HG03439 (cell line): ENCODE measurements at regions not wholly inside any gene's neighbourhood (a gene's known extent, or its start where the extent isn't known, plus 50 kb on each side); places are given as distances from the start of the nearest gene placed in this dataset.
"Not testable (repeated sequence)": the region's sequence is repeated elsewhere in the genome, so short reads cannot be mapped to it uniquely, and the experiment has no call there.

ENCODE experiments used
- ATAC-seq: cut with Tn5 transposase; IDR thresholded peaks from one replicate; pipeline ENCODE4 v1.9.1; 2021; ENCODE audit warnings: mild to moderate bottlenecking, moderate library complexity; ENCODE audit not compliant: unreplicated experiment

DNA sequence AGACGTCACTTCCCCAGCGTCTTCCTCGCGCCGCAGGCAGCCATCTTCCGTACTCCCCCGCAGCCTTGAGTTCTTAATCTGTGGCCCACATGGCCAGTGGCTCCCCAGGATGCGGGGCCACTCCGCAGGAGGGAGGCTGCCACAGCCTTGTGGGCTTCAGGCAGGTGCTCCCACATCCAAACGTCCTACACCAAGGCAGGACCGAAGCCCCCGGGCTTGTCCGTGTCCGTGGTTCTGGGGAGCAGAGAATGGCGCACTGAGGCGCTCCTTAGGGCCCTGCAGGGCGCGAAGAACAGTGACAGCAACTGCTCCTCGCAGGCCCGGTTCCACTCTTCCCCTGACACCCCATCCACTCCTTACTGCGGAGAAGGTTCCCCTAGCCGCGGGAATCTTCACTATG lies 755.8 kb downstream of the PRIM2 start:
- no peak for ATAC-seq

DNA sequence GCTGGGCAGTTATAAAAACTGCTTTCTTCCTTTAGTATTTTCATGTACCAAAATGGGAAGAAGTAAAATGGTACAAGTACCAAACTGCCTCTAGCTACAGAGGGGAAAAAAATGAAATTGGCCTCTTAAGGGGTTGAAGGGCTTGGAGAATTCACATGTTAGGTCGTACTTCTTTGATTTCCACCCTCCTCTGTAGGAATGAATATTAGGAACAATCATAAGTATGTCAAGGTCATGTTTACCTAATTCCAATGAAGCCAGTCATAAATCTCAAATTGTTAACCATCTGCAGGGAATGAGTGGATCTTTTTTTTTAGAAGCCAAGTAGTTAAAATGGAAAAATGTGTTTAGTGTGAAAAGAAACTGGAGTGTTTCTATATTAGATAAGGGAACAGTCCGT lies 772.6 kb downstream of the PRIM2 start:
- ATAC-seq: not testable (repeated sequence)

DNA sequence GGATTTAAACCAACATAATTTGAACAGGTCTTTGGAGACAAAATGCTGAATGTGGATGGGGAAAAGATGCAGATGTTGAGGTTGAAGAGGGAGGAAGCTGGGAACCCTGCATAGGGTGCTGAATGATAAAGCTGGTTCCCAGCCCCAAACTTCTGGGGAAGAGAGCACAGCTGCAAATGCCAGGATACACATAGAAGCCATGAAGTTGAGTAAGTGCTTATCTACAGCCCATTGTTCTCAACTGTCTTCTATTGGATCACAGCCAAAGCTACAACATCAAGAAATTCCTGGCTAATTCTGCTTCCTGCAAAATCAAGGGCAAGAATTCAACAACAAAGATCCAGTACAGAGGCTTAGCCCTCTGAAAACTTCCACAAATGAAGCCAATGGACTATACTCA lies 779.8 kb downstream of the PRIM2 start:
- ATAC-seq: not testable (repeated sequence)

DNA sequence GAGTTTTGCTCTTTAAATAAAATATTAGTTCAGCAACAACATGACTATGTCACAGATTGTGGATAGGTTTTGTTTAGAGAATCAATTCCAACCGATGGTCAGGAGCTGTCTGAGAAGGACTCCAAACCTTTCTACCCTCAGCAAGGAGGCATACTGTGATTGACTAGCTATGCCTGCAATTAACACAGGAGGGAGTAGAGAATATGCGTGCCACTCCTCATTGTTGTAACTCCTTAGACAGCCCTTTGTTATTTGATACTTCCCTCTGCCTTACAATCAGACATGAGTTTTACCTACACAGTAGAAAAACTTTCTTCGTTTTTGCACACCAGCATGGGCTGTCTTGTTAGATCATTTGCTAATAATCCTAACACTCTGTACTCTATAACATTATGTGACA lies 796.5 kb downstream of the PRIM2 start:
- no peak for ATAC-seq

DNA sequence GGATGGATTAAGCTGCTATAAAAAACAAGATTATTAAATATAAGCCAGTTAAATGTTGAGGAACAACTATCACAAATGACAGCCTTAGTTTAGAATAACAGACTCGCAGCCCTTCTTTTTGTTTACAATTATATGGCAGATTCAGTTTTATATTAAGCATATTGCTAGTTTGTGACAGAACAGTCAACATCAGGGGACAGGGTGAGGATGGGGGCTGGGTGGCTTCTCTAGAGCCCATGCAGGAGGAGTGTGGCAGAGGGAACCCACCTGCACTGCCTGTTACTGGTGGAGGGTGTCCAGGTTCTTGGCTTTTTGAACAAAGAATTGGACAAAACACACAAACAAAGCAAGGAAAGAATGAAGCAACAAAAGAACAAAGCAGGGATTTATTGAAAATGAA lies 799.7 kb downstream of the PRIM2 start:
- not testable (repeated sequence) for ATAC-seq

DNA sequence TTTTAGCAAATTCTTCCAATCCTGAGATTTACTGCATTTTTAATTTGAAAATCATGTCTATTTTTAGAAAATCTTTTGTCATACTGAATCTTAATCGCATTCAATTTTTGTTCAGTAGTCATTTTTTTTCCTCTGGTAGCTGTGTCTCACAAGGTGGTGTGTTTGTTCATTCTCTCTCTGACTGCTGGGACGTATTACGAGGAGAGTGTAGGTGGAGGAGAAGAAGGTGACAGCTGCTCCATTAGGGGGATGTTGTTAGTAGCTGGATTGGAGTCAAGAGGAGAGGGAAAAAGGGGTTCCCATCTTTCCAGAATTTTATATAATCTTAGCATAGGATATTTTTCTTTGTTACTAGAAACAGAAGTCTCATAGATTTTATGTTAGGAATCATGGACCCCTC lies 804.2 kb downstream of the PRIM2 start:
- not testable (repeated sequence) for ATAC-seq

- ATAC-seq: not testable (repeated sequence)
Observed at GRCh38 chr6:58123770-58124169, 806.3 kb downstream of the PRIM2 start.

DNA sequence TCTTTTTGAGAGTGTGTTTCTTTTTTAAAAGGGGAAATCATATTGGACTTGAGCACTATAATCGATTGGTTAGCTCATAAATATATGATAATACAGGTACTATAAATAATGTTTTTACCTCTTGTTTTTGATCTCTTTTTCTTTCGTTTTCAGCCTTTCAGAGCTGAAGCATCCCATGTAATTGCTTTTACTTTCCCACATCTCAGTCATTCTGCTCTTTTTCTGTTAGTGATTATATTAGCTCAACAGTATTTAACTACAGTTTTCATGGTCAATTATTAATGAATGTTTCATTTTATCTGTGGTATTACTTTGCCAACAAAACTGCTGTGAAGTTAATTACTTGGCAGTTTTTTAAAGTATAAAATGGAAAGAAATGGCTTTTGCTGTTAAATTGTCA lies 811.1 kb downstream of the PRIM2 start:
- ATAC-seq: not testable (repeated sequence)

DNA sequence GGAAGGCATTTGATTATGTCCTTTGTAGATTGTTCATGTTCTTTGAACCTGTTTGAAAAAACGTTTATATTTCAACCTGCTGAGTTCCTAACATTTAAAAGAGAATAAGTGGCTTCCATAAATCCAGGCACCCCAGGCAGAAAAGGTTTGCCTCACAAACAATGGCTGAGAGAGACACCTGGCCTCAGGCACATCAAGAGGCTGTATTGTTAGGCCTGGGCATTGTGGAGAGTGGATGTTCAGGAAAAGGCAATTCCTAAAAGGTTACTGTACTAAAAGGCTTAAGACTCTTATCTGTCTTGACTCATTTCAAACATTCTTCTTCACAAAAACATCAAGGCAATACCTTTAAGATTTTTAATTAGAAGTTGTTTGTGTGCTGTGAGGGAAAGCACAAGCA lies 811.7 kb downstream of the PRIM2 start:
- not testable (repeated sequence) for ATAC-seq

GRCh38 chr6:58139746-58140145 lies 822.3 kb downstream of the PRIM2 start:
- ATAC-seq: not testable (repeated sequence)

DNA sequence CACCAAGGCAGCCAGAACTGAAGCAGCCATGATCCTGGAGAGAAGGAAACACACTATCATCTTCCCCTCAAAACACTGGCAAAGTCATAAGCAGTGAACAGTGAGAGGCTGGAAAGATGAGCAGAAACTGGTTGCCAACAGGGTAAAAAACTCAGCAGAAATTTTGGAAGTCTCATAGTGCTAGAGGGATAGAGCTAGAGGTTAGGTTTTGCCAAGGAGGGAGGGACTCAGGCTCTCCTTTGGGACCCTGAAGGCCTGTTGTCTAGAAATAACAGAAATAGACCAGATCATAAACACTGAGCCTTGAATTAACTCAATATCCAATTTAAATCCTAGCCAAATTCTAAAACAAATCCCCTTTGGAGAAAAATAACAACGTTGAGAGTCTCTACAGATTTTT lies 853.6 kb downstream of the PRIM2 start:
- ATAC-seq: not testable (repeated sequence)

DNA sequence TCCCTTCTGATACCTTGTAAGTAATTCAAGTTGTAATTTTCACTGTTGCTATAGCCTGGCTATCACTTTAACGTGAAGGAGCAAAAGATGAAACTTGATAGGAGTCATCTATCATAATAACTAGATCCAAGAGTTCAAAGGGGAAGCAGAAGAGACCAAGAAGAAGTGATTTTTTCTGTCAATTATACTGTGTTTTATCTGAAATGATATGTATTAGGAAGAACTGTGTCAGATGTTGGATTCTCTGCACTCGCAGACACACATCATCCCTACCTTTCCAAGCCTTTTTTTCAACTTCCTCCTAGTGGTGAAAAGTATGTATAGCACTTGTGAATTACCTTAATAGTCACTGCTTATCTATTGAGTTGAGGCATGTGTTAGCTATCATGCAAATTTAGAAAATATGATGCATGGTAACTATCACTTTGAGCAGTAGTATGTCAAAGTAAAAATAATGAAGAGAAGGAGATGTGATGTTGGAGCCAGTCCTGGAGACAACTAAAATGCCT lies 864.2 kb downstream of the PRIM2 start:
- not testable (repeated sequence) for ATAC-seq

DNA sequence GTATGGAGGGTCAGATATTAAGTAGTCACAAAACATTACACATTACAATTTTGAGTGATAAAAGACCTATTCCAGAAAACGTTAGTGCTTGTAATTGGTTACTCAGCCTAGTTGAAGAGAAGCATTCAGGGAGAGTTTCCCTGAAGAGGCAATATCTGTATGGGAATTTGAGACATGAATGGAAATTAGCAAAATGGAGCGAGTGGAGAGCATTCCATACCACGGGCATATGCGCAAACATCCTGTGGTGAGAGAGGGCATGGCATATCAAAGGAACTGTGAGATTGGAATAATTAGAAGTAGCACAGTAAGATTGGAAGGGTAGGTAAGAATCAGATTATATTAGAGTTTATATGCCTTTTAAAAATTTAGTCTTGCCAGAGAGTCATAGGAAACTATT lies 867.9 kb downstream of the PRIM2 start:
- ATAC-seq: not testable (repeated sequence)

GRCh38 chr6:58193209-58193608 lies 875.8 kb downstream of the PRIM2 start:
- not testable (repeated sequence) for ATAC-seq

DNA sequence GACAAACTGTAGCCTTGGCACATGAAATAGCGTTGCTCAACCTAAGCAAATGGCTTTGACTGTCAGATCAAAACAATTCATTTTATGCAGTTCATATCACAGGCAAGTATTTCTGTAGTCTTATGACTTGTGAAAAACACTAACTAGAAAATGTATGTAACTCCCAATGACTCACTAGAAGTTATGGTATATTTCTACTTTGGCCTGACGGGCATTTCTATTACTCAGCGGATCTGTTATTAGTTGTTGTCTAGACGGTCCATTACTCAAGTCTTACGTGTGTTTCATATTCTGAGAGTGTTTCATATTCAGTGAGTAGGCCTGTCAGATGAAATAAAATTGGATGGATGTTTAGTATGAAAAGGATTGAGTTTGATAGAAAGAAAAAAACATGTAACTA lies 880.9 kb downstream of the PRIM2 start:
- no peak for ATAC-seq

DNA sequence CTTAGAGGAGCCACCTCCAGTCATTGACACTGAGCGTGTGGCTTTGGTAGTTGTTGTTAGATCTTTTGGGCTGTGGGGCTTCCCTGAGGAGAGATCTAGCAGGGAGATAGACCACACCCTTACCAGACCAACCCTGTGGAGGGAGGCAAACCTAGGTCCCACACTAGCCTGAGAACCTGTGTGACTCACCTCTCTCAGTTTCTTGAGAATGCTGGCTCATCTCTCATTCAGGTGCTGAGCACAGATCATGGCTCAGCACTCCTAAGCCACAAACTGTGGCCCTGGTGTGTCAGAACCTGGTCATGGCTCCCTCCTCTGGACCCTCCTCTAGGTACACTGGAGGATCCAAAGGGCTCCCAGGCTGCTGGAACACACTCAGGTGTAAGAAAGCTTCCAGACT lies 919.7 kb downstream of the PRIM2 start:
- not testable (repeated sequence) for ATAC-seq

DNA sequence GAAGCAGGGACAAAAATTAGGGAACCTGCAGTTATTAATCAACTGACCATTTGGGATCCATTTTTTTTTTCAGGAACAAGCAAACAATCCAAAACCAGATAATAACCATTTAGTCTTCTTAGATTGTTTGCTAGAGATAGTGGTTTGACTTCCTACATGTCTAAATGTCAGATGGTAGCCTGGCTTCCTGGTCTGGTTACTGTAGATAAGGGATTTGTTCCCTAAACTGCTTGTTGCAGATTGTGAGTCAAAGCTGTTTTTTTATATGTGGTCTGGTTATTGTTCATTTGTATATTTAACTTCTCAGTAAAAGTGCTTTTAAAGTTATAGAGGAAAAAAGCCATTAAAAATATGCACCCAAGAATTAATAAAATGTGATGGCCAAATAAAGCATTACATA lies 921.0 kb downstream of the PRIM2 start:
- not testable (repeated sequence) for ATAC-seq

- ATAC-seq: not testable (repeated sequence)
Observed at GRCh38 chr6:58257625-58258024, 940.2 kb downstream of the PRIM2 start.

- ATAC-seq: no peak
Observed at GRCh38 chr6:58290177-58290576, 972.7 kb downstream of the PRIM2 start.

GRCh38 chr6:58291319-58291718 lies 973.9 kb downstream of the PRIM2 start:
- ATAC-seq: not testable (repeated sequence)

GRCh38 chr6:58307901-58308300 lies 990.5 kb downstream of the PRIM2 start:
- not testable (repeated sequence) for ATAC-seq

DNA sequence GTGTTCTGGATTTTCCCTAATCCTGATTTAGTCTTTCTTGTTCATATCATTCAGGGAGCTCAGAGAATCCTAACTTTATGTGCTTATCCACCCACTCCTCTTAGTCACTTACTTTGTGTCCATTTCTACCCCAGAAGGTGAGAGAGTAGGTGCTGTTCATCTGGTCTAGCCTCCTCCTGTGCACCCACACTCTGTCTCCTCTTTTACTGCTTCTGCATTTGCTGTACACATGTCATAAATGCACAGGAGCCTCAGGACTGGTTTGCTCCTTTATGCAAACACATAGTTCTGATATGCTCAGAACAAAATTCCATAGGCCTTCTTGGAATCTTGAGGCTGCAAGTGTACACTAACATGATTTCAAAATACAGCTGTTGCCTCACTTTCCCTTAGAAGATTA lies 1014.7 kb downstream of the PRIM2 start:
- ATAC-seq: not testable (repeated sequence)

GRCh38 chr6:58342287-58342686 lies 1024.9 kb downstream of the PRIM2 start:
- not testable (repeated sequence) for ATAC-seq
